Prostate gland (tissue), 2 donors: ENCODE measurements at regions not wholly inside any gene's neighbourhood (a gene's known extent, or its start where the extent isn't known, plus 50 kb on each side); places are given as distances from the start of the nearest gene placed in this dataset.

Source experiments
- DNase-seq: peaks from one replicate; pipeline ENCODE4 v3.0.0-alpha.2; 2019; ENCODE audit warnings: low spot score
- H3K27ac ChIP-seq, 2 donors: fragments of 200-600 bp; sonication (generic); 2 replicates each; pipeline ENCODE4 v1.5.1; 2017 to 2019
- H3K27me3 ChIP-seq: fragments of 200-600 bp; sonication (generic); replicated peaks from 2 replicates; pipeline ENCODE4 v1.5.1; 2019; ENCODE audit not compliant: insufficient read depth
- H3K36me3 ChIP-seq, 2 donors: fragments of 200-600 bp; sonication (generic); 1 replicate in 1 of 2; 2 replicates in 1 of 2; pipeline versions ENCODE4 v1.5.1 to v1.8.1; 2017 to 2019
- H3K4me1 ChIP-seq: fragments of 200-600 bp; sonication (generic); replicated peaks from 2 replicates; pipeline ENCODE4 v1.5.1; 2019
- H3K4me3 ChIP-seq, 2 donors: fragments of 200-600 bp; sonication (generic); 2 replicates each; pipeline ENCODE4 v1.5.1; 2017 to 2019
- H3K9me3 ChIP-seq: fragments of 200-600 bp; sonication (generic); 2 replicates; pipeline ENCODE4 v1.5.1; 2017
- CTCF ChIP-seq, 4 experiments: fragments of 200-600 bp in 2 of 4; fragments of 450-650 bp in 2 of 4; sonication (generic) in 2 of 4; IDR thresholded peaks; 1 replicate in 3 of 4; 2 replicates in 1 of 4; pipeline ENCODE4 v1.5.1; 2016 to 2019; ENCODE audit warnings: antibody characterized with exemption in 4 of 4, mild to moderate bottlenecking in 2 of 4, moderate library complexity in 2 of 4
- POLR2A ChIP-seq: fragments of 450-650 bp; IDR thresholded peaks from one replicate; pipeline ENCODE4 v1.6.1; 2016; ENCODE audit warnings: antibody characterized with exemption, mild to moderate bottlenecking
- POLR2AphosphoS5 ChIP-seq: sonication (generic); formaldehyde crosslinking; IDR thresholded peaks from one replicate; pipeline ENCODE4 v1.6.1; 2017; ENCODE audit warnings: antibody characterized with exemption
- WGBS: methylation state at CpG from one replicate; pipeline ENCODE4 v1.1.5; 2018; 5-methylcytosine and 5-hydroxymethylcytosine counted together
- intact Hi-C: fragments of 100-400 bp; cut with DNase I; formaldehyde crosslinking; loops from one replicate; pipeline ENCODE4 v1.14.2; 2022

DNA sequence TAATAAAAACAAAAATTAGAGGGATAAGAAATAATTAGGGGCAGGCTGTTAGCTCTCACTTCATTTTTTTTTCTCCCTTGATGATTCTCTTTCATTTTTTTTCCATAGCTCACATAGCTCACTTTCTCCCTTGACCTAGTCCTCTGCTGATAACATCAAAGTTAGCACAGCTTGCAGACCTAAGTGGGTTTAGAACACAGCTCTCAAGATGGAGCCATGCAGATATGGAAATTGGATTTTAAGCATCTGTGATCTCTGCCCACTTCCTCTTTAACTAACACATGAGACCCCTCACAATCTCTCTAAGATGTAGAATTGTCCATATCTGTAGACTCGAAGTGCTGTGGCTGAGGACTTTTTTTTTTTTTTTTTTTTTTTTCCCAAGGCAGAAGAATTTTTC lies 257.1 kb downstream of the SOX4 start:
- Histone ChIP-seq H3K27me3 (no peaks in the 10 kb centered on the region), H3K27ac (no peak overlapping the region), H3K36me3 (no peaks in the 10 kb centered on the region), H3K4me3 (no peak overlapping the region), H3K9me3 (no peaks in the 10 kb centered on the region), H3K4me1 (no peaks in the 10 kb centered on the region)
- intact Hi-C loops = no loop called here
- DNase-seq = no peak
- WGBS = 76% methylated on average over 1 of the region's 1 CpG
- no peak for TF ChIP-seq CTCF (IDR thresholded peaks at IDR 0.05)
- no peak for TF ChIP-seq POLR2AphosphoS5
- TF ChIP-seq POLR2A = no peak

DNA sequence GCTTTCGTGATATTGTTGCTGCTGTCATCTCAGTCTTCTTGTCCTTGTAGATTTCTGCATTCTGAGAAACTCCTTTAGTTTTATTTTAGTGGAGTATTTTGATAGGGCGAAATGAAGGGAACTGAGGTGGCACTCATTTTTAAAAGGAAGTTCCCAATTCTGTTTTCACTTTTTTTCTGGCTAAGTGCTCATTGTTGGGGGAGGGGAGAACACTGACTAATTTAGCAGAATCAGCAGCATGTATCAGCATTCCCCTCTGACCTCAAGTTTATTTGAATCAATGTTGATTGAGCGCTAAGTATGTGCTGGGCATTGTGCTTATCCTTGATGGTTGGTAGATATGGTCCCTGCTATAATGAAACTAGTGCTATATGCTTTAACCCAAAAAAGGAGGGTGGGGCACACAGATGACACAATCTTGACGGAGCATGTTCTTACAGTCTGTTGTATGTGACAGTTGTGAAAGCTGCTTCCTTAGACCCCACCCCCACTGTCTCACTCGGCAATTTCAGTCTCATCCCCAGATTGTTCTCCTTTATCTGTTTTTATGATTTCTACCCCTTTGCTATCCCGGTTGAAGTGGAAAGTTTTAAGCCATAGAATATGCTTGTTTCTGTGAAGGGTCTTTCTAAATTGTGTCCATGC lies 262.4 kb downstream of the SOX4 start:
- no peak overlapping the region for H3K27ac ChIP-seq
- H3K4me1 ChIP-seq = no peaks in the 10 kb centered on the region
- H3K9me3 ChIP-seq = no peaks in the 10 kb centered on the region
- no peaks in the 10 kb centered on the region for H3K36me3 ChIP-seq
- no peaks in the 10 kb centered on the region for H3K27me3 ChIP-seq
- TF ChIP-seq POLR2AphosphoS5 (no peak), CTCF (IDR thresholded peaks at IDR 0.05) (no peak), POLR2A (no peak)
- no peak overlapping the region for H3K4me3 ChIP-seq
- no peak for DNase-seq
- WGBS = 70% methylated on average over 6 of the region's 6 CpGs
- intact Hi-C loops = no loop called here

- intact Hi-C loops = no loop called here
- Histone ChIP-seq H3K4me1 (no peaks in the 10 kb centered on the region), H3K36me3 (no peaks in the 10 kb centered on the region), H3K27me3 (no peaks in the 10 kb centered on the region), H3K9me3 (no peaks in the 10 kb centered on the region), H3K4me3 (no peak overlapping the region), H3K27ac (no peak overlapping the region)
- WGBS = 5% methylated on average over 1 of the region's 1 CpG
- no peak for TF ChIP-seq POLR2A
- TF ChIP-seq CTCF (IDR thresholded peaks at IDR 0.05) = no peak
- TF ChIP-seq POLR2AphosphoS5 = no peak
- DNase-seq = no peak
These were observed 262.9 kb downstream of the SOX4 start for GRCh38 chr6:21856456-21856825.

- TF ChIP-seq POLR2AphosphoS5 (no peak), CTCF (IDR thresholded peaks at IDR 0.05) (no peak), POLR2A (no peak)
- no peak overlapping the region for H3K27ac ChIP-seq
These were observed 263.3 kb downstream of the SOX4 start for GRCh38 chr6:21856844-21857243.

GRCh38 chr6:21858076-21858475 lies 264.5 kb downstream of the SOX4 start:
- TF ChIP-seq POLR2A = no peak
- Histone ChIP-seq H3K4me3 (no peak overlapping the region), H3K27ac (no peak overlapping the region), H3K27me3 (no peaks in the 10 kb centered on the region), H3K36me3 (no peaks in the 10 kb centered on the region), H3K4me1 (no peaks in the 10 kb centered on the region), H3K9me3 (no peaks in the 10 kb centered on the region)
- no peak for DNase-seq
- 52% methylated on average over 1 of the region's 1 CpG for WGBS
- intact Hi-C loops = no loop called here

More at GRCh38 chr6:21856844-21857243, 263.3 kb downstream of the SOX4 start:
- Histone ChIP-seq H3K9me3 (no peaks in the 10 kb centered on the region), H3K27me3 (no peaks in the 10 kb centered on the region), H3K4me1 (no peaks in the 10 kb centered on the region), H3K36me3 (no peaks in the 10 kb centered on the region), H3K4me3 (no peak overlapping the region)
- 92% methylated on average over 3 of the region's 3 CpGs for WGBS
- intact Hi-C loops = no loop called here
- DNase-seq = no peak
